Osteocyte (in vitro differentiated cells): ENCODE measurements at regions not wholly inside any gene's neighbourhood (a gene's known extent, or its start where the extent isn't known, plus 50 kb on each side); places are given as distances from the start of the nearest gene placed in this dataset.

Source experiments
- DNase-seq: peaks from one replicate; pipeline ENCODE4 v3.0.0; 2021; ENCODE audit warnings: mixed read lengths; ENCODE audit not compliant: unreplicated experiment; ENCODE audit errors: extremely low spot score
- H3K27ac Mint-ChIP-seq: one replicate; pipeline ENCODE4 v1.8.0; 2021; ENCODE audit warnings: mild to moderate bottlenecking, mixed read lengths; ENCODE audit not compliant: unreplicated experiment
- H3K27me3 Mint-ChIP-seq: one replicate; pipeline ENCODE4 v1.8.0; 2021; ENCODE audit warnings: mixed read lengths; ENCODE audit not compliant: unreplicated experiment
- H3K36me3 Mint-ChIP-seq: one replicate; pipeline ENCODE4 v1.8.0; 2021; ENCODE audit warnings: mixed read lengths; ENCODE audit not compliant: unreplicated experiment
- H3K4me1 Mint-ChIP-seq: one replicate; pipeline ENCODE4 v1.8.0; 2021; ENCODE audit warnings: mixed read lengths; ENCODE audit not compliant: unreplicated experiment
- H3K4me3 Mint-ChIP-seq: one replicate; pipeline ENCODE4 v1.8.0; 2021; ENCODE audit warnings: mild to moderate bottlenecking, moderate library complexity, mixed read lengths; ENCODE audit not compliant: unreplicated experiment
- H3K9me3 Mint-ChIP-seq: one replicate; pipeline ENCODE4 v1.8.0; 2021; ENCODE audit warnings: mixed read lengths; ENCODE audit not compliant: unreplicated experiment
- TF ChIP-seq, protein P1 (sequence below): fragments of 200-600 bp; sonication (generic); IDR thresholded peaks from 2 replicates; pipeline ENCODE4 v1.5.0; 2021; ENCODE audit warnings: antibody characterized with exemption, mild to moderate bottlenecking, moderate library complexity

DNA sequence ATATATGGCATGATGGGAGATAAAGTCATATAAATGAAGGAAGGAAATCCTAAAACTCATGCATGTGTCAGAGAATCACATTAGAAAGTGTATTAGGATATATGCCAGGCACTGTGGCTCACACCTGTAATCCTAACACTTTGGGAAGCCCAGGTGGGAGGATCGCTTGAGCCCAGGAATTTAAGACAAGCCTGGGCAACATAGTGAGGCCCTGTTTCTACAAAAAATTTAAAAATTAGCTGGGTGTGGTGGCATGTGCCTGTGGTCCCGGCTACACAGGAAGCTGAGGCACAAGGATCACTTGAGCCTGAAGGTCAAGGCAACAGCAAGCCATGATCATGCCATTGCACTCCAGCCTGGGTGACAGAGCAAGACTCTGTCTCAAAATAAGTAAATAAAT, 130.3 kb upstream of the ARID2 start:
- Mint-ChIP-seq H3K9me3 (peaks cover 4% of the 10 kb centered on the region), H3K27ac (no peak overlapping the region), H3K4me3 (no peak overlapping the region), H3K27me3 (peaks cover 14% of the 10 kb centered on the region), H3K36me3 (no peaks in the 10 kb centered on the region), H3K4me1 (peaks cover 5% of the 10 kb centered on the region)
- TF ChIP-seq, protein P1, sequence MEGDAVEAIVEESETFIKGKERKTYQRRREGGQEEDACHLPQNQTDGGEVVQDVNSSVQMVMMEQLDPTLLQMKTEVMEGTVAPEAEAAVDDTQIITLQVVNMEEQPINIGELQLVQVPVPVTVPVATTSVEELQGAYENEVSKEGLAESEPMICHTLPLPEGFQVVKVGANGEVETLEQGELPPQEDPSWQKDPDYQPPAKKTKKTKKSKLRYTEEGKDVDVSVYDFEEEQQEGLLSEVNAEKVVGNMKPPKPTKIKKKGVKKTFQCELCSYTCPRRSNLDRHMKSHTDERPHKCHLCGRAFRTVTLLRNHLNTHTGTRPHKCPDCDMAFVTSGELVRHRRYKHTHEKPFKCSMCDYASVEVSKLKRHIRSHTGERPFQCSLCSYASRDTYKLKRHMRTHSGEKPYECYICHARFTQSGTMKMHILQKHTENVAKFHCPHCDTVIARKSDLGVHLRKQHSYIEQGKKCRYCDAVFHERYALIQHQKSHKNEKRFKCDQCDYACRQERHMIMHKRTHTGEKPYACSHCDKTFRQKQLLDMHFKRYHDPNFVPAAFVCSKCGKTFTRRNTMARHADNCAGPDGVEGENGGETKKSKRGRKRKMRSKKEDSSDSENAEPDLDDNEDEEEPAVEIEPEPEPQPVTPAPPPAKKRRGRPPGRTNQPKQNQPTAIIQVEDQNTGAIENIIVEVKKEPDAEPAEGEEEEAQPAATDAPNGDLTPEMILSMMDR = no peak
- no peak for DNase-seq

DNA sequence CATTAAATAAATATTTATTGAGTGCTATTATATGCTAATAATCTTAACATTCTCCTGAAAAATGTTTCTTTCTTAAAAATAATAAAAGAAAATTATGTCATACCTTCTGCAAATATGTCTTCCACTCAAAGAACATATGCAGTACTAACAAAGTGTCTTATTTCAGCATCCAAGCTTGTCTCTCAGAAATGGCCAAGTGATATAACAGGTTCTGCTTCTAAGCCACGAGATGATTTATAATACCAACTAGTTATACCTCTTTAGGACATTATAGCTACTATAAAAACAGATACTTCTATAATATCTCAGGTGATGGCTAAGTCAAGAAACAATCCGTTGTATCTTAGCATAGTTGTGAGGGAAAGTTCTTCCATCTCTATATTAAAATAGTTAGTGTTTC, 128.1 kb upstream of the ARID2 start:
- TF ChIP-seq, protein P1 = no peak
- H3K36me3 Mint-ChIP-seq = peaks cover 7% of the 10 kb centered on the region
- peaks cover 13% of the 10 kb centered on the region for H3K27me3 Mint-ChIP-seq
- peaks cover 14% of the 10 kb centered on the region for H3K9me3 Mint-ChIP-seq
- DNase-seq = no peak
- no peak overlapping the region for H3K4me3 Mint-ChIP-seq
- H3K27ac Mint-ChIP-seq = no peak overlapping the region
- H3K4me1 Mint-ChIP-seq = peaks cover 2% of the 10 kb centered on the region

DNA sequence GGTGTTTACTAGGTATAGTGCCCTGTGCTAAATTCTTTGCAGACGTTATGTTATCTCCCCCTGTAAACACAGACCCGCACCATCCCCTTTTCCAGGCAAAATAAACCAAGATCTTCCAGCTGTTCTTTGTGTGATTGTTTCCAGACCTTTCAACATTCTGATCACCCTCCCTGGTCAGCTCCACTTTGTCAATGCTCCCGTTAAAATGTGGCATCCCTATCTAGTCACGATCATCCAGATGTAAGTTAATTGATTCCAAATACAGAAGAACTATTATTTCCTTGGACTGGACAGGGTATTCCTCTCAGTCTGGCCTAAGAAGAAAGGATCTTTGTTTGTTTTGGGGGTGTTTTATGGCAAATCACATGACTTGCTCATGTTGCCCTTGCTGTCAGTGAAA, 127.6 kb upstream of the ARID2 start:
- no peak for DNase-seq
- Mint-ChIP-seq H3K4me3 (no peak overlapping the region), H3K9me3 (peaks cover 14% of the 10 kb centered on the region), H3K27ac (no peak overlapping the region), H3K27me3 (peaks cover 11% of the 10 kb centered on the region), H3K4me1 (no peaks in the 10 kb centered on the region), H3K36me3 (peaks cover 7% of the 10 kb centered on the region)
- TF ChIP-seq, protein P1 = no peak

DNA sequence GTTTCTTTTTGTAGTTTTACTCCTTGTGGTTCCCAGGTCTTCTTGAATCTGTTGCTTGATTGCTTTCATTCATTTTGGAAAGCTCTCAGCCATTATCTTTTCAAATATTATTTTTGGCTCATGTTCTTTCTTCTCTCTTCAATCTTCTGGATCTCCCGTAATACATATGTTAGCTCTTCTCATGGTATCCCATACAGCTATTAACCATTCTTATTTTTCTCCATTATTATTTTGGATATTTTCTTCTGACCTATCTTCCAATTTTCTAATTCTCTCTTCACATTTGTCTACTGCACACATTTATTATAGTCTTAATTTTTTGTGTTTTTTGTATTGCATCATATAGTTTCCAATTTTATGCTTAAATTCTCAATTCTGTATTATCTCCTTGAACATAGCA, 123.9 kb upstream of the ARID2 start:
- H3K36me3 Mint-ChIP-seq = peaks cover 7% of the 10 kb centered on the region
- H3K27me3 Mint-ChIP-seq = peaks cover 6% of the 10 kb centered on the region
- H3K4me3 Mint-ChIP-seq = no peak overlapping the region
- H3K27ac Mint-ChIP-seq = no peak overlapping the region
- DNase-seq = no peak
- peaks cover 14% of the 10 kb centered on the region for H3K9me3 Mint-ChIP-seq
- TF ChIP-seq, protein P1 = no peak
- H3K4me1 Mint-ChIP-seq = no peaks in the 10 kb centered on the region

DNA sequence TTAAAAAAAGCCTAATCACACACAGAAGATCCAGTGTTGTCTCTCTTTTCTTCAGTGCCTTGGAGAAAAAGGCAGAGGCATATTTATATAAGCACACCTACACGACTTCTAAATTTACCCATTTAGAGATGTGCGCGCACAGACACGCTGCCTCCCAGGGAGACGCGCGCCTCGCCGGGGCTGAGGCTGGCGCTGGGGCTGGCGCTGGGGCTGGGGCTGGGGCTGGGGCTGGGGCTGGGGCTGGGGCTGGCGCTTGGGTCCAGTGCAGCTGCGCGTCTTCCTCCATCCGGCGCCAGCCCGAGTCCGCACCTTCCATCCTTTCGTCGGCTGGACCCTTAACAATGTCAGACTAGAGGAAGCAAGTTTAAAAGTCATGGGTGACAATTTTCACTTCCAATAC, 118.4 kb upstream of the ARID2 start:
- no peaks in the 10 kb centered on the region for H3K9me3 Mint-ChIP-seq
- H3K4me3 Mint-ChIP-seq = no peak overlapping the region
- TF ChIP-seq, protein P1 = no peak
- DNase-seq = no peak
- no peaks in the 10 kb centered on the region for H3K36me3 Mint-ChIP-seq
- H3K4me1 Mint-ChIP-seq = peaks cover 42% of the 10 kb centered on the region
- no peak overlapping the region for H3K27ac Mint-ChIP-seq
- H3K27me3 Mint-ChIP-seq = no peaks in the 10 kb centered on the region
